ENCODE measurements at regions not wholly inside any gene's neighbourhood (a gene's known extent, or its start where the extent isn't known, plus 50 kb on each side); places are given as distances from the start of the nearest gene placed in this dataset.

DNA sequence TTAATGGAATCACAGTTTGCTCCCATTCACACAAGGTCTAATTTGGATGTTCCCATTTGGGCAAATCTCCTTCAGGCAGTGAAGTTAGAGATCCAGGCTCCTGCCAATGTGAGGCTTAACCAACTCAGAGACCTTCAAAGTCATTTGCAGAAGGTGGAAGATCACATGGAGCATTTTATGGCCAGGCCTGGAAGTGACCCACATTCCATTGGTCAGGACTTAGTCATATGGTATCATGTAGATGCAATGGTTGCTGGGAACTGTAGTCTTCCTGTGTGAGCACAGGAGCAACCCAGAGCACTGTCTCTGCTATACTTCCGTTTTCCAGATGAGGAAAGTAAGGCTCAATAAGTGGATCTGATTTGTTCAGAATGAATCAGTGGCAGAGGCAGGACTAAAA, 292.7 kb upstream of the SMARCA2 start:
- H3K27me3 ChIP-seq: no peaks in the 10 kb centered on the region
- no peaks in the 10 kb centered on the region for H3K9me3 ChIP-seq
- no peak overlapping the region for H3K27ac ChIP-seq
- TF ChIP-seq, protein P1, sequence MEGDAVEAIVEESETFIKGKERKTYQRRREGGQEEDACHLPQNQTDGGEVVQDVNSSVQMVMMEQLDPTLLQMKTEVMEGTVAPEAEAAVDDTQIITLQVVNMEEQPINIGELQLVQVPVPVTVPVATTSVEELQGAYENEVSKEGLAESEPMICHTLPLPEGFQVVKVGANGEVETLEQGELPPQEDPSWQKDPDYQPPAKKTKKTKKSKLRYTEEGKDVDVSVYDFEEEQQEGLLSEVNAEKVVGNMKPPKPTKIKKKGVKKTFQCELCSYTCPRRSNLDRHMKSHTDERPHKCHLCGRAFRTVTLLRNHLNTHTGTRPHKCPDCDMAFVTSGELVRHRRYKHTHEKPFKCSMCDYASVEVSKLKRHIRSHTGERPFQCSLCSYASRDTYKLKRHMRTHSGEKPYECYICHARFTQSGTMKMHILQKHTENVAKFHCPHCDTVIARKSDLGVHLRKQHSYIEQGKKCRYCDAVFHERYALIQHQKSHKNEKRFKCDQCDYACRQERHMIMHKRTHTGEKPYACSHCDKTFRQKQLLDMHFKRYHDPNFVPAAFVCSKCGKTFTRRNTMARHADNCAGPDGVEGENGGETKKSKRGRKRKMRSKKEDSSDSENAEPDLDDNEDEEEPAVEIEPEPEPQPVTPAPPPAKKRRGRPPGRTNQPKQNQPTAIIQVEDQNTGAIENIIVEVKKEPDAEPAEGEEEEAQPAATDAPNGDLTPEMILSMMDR (IDR thresholded peaks at IDR 0.05): no peak
- no peak for TF ChIP-seq POLR2A (IDR thresholded peaks at IDR 0.05)
- DNase-seq: no peak
- H3K4me3 ChIP-seq: no peak overlapping the region
- no peaks in the 10 kb centered on the region for H3K4me1 ChIP-seq
- no peaks in the 10 kb centered on the region for H3K36me3 ChIP-seq

GRCh38 chr9:1723522-1724015, 291.6 kb upstream of the SMARCA2 start:
- TF ChIP-seq, protein P1 (IDR thresholded peaks at IDR 0.05): no peak
- no peak for TF ChIP-seq POLR2A (IDR thresholded peaks at IDR 0.05)
- Histone ChIP-seq H3K27me3 (no peaks in the 10 kb centered on the region), H3K36me3 (no peaks in the 10 kb centered on the region), H3K9me3 (no peaks in the 10 kb centered on the region), H3K27ac (no peak overlapping the region), H3K4me1 (no peaks in the 10 kb centered on the region), H3K4me3 (no peak overlapping the region)
- no peak for DNase-seq

DNA sequence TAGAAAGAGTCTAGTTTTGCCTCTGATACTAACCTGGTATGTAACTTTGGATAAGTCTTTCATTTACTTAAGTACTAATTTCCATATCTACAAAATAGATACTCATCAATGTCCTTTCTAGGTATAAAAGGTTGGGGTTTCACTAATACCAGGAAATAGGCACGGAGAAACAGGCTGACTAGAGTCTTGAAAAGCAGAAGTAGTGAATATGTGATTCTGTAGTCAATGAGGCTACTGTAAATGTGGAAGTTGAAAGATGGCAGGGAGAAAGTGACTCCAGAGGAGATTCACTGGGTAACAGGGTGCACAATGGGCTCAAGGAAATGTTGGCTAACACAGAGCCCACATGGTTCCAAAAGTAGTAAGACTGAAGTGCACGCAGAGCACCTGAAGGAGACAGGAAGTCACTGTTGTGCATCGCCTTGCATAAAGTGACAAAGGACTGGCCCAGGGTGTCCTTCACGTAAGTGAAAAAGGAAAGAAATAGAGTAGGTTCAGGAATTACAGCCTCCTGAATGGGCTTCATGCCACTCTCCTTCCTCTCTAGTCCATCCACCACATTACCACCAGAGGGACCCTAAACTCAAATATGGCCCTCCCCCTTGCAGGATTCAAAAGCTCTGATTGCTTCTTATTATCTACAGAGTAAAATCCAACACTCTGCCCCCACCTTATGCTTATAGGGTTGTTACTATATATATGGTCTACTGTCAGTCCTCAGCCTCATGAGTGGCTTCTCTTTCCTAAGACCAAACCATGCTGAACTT, 288.0 kb upstream of the SMARCA2 start:
- TF ChIP-seq, protein P1 (IDR thresholded peaks at IDR 0.05): peak in 1 of 6 experiments; percentile 9
- no peak for TF ChIP-seq POLR2A (IDR thresholded peaks at IDR 0.05)
- Histone ChIP-seq H3K4me1 (no peaks in the 10 kb centered on the region), H3K36me3 (no peaks in the 10 kb centered on the region), H3K4me3 (no peak overlapping the region), H3K27me3 (no peaks in the 10 kb centered on the region), H3K9me3 (no peaks in the 10 kb centered on the region), H3K27ac (no peak overlapping the region)
- no peak for DNase-seq

DNA sequence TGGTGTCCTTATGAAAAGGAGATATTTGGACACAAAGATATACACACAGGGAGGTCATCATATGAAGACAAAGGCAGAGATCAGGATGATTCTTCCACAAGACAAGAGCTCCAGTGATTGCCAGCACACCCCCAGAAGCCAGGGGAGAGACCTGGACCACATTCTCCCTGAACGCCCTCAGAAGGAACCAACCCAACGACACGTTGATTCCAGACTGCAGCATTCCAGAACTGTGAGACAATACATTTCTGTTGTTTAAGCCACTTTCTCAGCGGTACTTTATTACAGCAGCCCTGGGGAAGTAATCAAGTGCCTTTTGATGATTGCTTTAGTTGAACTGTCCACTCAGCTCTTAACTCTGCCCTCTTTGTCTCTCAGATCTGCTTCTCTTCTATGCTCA, 285.5 kb upstream of the SMARCA2 start:
- no peak overlapping the region for H3K4me3 ChIP-seq
- no peaks in the 10 kb centered on the region for H3K9me3 ChIP-seq
- no peaks in the 10 kb centered on the region for H3K27me3 ChIP-seq
- no peak overlapping the region for H3K27ac ChIP-seq
- TF ChIP-seq, protein P1 (IDR thresholded peaks at IDR 0.05): no peak
- DNase-seq: no peak
- no peaks in the 10 kb centered on the region for H3K36me3 ChIP-seq
- no peaks in the 10 kb centered on the region for H3K4me1 ChIP-seq

DNA sequence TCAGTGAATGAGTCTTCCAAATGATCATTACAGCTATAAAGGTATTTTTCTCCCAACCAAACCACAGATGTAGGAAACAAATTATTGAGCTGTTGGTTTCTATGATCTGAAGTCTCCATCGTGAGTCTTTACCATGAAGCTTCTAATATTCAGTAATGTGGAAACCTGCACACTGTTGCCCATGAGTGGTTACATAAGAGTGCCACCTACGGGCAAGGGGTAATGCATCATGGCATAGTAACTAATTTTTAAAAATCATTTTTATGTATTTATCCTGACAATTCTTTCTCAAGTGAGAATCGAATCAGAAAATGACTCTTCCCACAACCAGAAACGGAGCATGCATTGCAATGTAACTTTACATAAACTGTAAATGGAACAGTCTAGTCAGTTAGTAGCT, 282.5 kb upstream of the SMARCA2 start:
- Histone ChIP-seq H3K27ac (no peak overlapping the region), H3K4me3 (no peak overlapping the region), H3K9me3 (no peaks in the 10 kb centered on the region), H3K27me3 (no peaks in the 10 kb centered on the region), H3K4me1 (no peaks in the 10 kb centered on the region), H3K36me3 (no peaks in the 10 kb centered on the region)
- TF ChIP-seq POLR2A (IDR thresholded peaks at IDR 0.05): no peak
- TF ChIP-seq, protein P1 (IDR thresholded peaks at IDR 0.05): peak in 1 of 6 experiments; percentile 10
- no peak for DNase-seq

All from Peyer's patch (tissue), 4 donors.